GM12874 (cell line): ENCODE measurements at regions not wholly inside any gene's neighbourhood (a gene's known extent, or its start where the extent isn't known, plus 50 kb on each side); places are given as distances from the start of the nearest gene placed in this dataset.

Experiments used
- TF ChIP-seq, protein P1 (sequence below): IDR thresholded peaks from 2 replicates; pipeline ENCODE4 v1.5.1; 2011; ENCODE audit warnings: low read depth, mild to moderate bottlenecking, control low read depth, low read length, moderate library complexity; ENCODE audit not compliant: insufficient read depth

GRCh38 chr11:95699631-95700470 is 89.7 kb downstream of the FAM76B start:
- TF ChIP-seq, protein P1, sequence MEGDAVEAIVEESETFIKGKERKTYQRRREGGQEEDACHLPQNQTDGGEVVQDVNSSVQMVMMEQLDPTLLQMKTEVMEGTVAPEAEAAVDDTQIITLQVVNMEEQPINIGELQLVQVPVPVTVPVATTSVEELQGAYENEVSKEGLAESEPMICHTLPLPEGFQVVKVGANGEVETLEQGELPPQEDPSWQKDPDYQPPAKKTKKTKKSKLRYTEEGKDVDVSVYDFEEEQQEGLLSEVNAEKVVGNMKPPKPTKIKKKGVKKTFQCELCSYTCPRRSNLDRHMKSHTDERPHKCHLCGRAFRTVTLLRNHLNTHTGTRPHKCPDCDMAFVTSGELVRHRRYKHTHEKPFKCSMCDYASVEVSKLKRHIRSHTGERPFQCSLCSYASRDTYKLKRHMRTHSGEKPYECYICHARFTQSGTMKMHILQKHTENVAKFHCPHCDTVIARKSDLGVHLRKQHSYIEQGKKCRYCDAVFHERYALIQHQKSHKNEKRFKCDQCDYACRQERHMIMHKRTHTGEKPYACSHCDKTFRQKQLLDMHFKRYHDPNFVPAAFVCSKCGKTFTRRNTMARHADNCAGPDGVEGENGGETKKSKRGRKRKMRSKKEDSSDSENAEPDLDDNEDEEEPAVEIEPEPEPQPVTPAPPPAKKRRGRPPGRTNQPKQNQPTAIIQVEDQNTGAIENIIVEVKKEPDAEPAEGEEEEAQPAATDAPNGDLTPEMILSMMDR, result no peak

DNA sequence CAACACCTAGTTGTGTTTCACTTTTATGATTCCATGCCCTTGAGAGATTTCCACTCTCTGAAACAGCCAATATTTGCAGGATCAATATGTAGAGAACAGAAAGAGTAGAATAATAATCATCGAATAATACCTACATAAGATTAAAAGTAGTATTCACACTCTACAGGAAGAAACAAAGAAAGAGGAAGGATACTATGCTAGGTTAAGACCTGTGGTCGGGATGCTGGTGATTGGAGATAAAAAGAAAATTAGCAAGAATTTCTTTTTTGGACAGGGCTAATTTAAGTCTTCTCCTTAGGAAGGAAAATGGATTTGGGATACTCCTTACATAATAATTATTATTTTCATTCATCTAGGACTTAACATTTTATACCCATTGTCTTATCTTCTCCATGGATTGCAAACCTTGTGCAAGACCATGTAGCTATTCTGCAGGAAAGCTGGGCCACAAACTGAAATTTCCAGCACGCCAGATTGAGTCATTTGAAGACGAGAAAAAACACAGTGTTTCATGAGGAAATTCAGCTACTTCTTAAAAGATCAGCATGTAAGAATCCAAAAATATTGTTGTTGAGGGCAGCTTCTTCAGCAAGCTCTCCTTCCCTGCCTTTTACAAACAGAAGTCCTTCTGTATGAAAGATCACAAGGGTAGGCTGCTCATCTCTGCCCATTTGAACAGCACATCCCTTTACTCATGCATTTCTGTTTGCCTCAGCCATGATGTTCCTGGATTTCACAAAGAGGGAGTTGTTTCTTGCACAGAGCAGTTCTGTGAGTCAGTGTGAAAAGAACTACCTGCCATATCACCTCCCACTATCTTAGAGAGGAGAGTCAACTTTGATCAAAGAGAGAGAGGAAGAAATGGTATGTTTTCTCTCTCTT is 90.7 kb downstream of the FAM76B start:
- TF ChIP-seq, protein P1, result no peak

DNA sequence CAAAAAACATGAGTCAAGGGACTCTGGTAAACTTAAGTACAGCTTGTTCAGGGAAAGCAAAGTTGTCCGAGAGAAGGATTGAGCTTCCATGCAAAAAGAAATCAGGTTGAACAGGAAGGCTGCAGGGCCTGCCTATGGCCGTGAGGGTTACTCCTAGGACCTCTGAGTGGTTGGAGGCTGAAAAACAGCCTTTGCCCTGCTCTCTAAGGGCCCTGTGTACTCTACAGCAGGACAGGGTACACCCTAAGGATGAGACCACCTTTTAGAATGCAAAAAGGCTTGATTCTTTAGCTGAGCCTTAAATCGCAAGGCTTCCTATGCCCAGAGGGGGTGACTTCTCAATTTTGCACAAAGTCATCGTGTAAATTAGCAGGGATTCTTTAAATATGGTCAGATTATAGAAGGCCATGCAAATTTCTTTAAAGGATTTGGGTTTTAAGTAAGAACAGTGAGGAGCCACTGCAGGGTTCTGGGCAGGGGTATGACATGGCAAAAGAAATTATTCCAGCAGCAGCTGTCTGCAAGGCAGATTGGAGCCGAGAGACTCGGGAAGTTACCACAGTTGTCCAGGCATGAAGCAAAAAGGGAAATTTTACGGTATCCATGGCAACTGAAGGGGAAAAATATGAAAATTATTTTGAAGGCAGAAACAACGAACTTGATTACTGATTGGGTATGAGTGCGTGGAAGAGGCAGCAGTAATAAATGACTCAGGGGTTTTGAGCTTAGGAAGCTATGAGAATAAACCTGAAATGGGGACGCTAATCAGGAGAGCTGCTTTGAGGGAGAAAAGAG is 91.8 kb downstream of the FAM76B start:
- TF ChIP-seq, protein P1, result no peak

GRCh38 chr11:95695181-95695580 is 94.4 kb downstream of the FAM76B start:
- TF ChIP-seq, protein P1, result no peak

DNA sequence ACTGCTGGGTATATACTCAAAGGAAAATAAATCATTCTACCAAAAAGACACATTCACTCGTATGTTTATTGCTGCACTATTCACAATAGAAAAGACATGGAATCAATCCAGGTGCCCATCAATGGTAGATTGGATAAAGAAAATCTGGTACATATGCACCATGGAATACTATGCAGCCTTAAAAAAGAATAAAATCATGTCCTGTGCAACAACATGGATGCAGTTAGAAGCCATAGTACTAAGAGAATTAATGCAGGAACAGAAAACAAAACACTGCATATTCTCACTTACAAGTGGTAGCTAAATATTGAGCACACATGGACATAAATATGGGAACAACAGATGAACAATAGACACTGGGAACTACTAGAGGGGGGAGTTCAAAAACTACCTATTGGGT is 96.3 kb downstream of the FAM76B start:
- TF ChIP-seq, protein P1, result no peak

DNA sequence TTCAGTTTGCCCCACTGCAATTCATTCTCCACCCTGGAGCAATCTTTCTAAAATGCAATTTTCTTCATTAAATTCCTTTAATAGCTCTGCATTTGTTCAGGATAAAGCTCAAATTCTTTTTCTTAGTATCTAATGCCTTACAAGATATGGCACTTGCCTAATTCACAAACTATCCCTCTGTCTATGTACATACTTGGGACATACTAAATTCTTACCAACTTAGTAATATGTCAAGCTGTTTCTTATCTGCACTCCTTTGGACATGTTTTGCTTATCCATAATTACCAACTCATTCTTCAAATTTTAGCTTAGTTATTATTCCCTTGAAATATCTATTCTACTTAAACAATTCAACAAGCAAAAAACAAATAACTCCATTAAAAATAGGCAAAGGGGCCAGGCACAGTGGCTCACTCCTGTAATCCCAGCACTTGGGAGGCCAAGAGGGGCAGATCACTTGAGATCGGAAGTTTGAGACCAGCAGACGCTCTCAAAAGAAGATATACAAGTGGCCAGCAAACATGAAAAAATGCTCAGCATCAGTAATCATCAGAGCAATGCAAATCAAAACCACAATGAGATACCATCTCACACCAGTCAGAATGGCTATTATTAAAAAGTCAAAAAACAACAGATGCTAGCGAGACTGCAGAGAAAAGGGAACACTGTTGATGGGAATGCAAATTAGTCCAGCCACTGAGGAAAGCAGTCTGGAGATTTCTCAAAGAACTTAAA is 96.9 kb downstream of the FAM76B start:
- TF ChIP-seq, protein P1, result no peak
